ENCODE measurements at regions not wholly inside any gene's neighbourhood (a gene's known extent, or its start where the extent isn't known, plus 50 kb on each side); places are given as distances from the start of the nearest gene placed in this dataset.

GRCh38 chr4:163048447-163048846 lies 118.2 kb downstream of the NAF1 start:
- peak; percentile 26 for TF ChIP-seq CTCF (IDR thresholded peaks at IDR 0.05)
- intact Hi-C loops (cut with DNase I), result loop anchor here in 1 of 2 donors (5.0 kb wide), 1 partner anchor 284 kb away; the partner anchor contains the start of gene NPY1R
- Histone ChIP-seq H3K27me3 (ENCODE audit: insufficient read depth in 3 of 3, low read length in 2 of 3) (no peaks in the 10 kb centered on the region), H3K9me3 (no peaks in the 10 kb centered on the region), H3K4me1 (no peaks in the 10 kb centered on the region), H3K4me3 (no peak overlapping the region), H3K27ac (no peak overlapping the region), H3K36me3 (ENCODE audit: insufficient read depth in 1 of 2, low read depth in 1 of 2) (no peaks in the 10 kb centered on the region)
- WGBS, 3 donors, result 60 to 73% (median 66%) methylated on average over 3 of the region's 3 CpGs
- ATAC-seq (no peak), DNase-seq (no peak)

- WGBS, 3 donors, result 88 to 91% (median 90%) methylated on average over 3 of the region's 3 CpGs
- no peak overlapping the region for H3K27ac ChIP-seq
Observed at GRCh38 chr4:163042306-163042705, 124.4 kb downstream of the NAF1 start.

GRCh38 chr4:163017135-163017534 lies 149.6 kb downstream of the NAF1 start:
- H3K36me3 ChIP-seq (ENCODE audit: insufficient read depth in 1 of 2, low read depth in 1 of 2), result no peaks in the 10 kb centered on the region
- H3K4me3 ChIP-seq, result no peak overlapping the region
- H3K27me3 ChIP-seq (ENCODE audit: insufficient read depth in 3 of 3, low read length in 2 of 3), result no peaks in the 10 kb centered on the region
- 94 to 97% (median 95%) methylated on average over 1 of the region's 1 CpG for WGBS, 3 donors
- no peaks in the 10 kb centered on the region for H3K9me3 ChIP-seq
- intact Hi-C loops (cut with DNase I), result no loop called here
- ATAC-seq, result no peak
- no peak for DNase-seq
- no peak for TF ChIP-seq CTCF (IDR thresholded peaks at IDR 0.05)
- H3K4me1 ChIP-seq, result no peaks in the 10 kb centered on the region
- H3K27ac ChIP-seq, result no peak overlapping the region

More at GRCh38 chr4:163042306-163042705, 124.4 kb downstream of the NAF1 start:
- H3K4me1 ChIP-seq, result no peaks in the 10 kb centered on the region
- H3K36me3 ChIP-seq (ENCODE audit: insufficient read depth in 1 of 2, low read depth in 1 of 2), result no peaks in the 10 kb centered on the region
- DNase-seq (no peak), ATAC-seq (no peak)
- H3K4me3 ChIP-seq, result no peak overlapping the region
- TF ChIP-seq CTCF (IDR thresholded peaks at IDR 0.05), result no peak
- intact Hi-C loops (cut with DNase I), result no loop called here
- no peaks in the 10 kb centered on the region for H3K9me3 ChIP-seq
- no peaks in the 10 kb centered on the region for H3K27me3 ChIP-seq (ENCODE audit: insufficient read depth in 3 of 3, low read length in 2 of 3)

- DNase-seq (no peak), ATAC-seq (no peak)
- Histone ChIP-seq H3K27ac (no peak overlapping the region), H3K36me3 (ENCODE audit: insufficient read depth in 1 of 2, low read depth in 1 of 2) (no peaks in the 10 kb centered on the region), H3K27me3 (ENCODE audit: insufficient read depth in 3 of 3, low read length in 2 of 3) (no peaks in the 10 kb centered on the region), H3K4me3 (no peak overlapping the region), H3K9me3 (peaks cover 3% of the 10 kb centered on the region), H3K4me1 (no peaks in the 10 kb centered on the region)
- intact Hi-C loops (cut with DNase I), result no loop called here
- 50 to 55% (median 54%) methylated on average over 4 of the region's 4 CpGs for WGBS, 3 donors
- TF ChIP-seq CTCF (IDR thresholded peaks at IDR 0.05), result no peak
Observed at GRCh38 chr4:163012816-163013215, 153.9 kb downstream of the NAF1 start.

GRCh38 chr4:163003979-163004378 lies 162.7 kb downstream of the NAF1 start:
- ATAC-seq (no peak), DNase-seq (no peak)
- Histone ChIP-seq H3K27ac (no peak overlapping the region), H3K4me1 (no peaks in the 10 kb centered on the region), H3K36me3 (ENCODE audit: insufficient read depth in 1 of 2, low read depth in 1 of 2) (no peaks in the 10 kb centered on the region), H3K4me3 (no peak overlapping the region), H3K9me3 (peaks cover 7% of the 10 kb centered on the region), H3K27me3 (ENCODE audit: insufficient read depth in 3 of 3, low read length in 2 of 3) (no peaks in the 10 kb centered on the region)
- WGBS, 3 donors, result 76 to 80% (median 80%) methylated on average over 4 of the region's 4 CpGs
- TF ChIP-seq CTCF (IDR thresholded peaks at IDR 0.05), result no peak
- intact Hi-C loops (cut with DNase I), result no loop called here
